ENCODE measurements at regions not wholly inside any gene's neighbourhood (a gene's known extent, or its start where the extent isn't known, plus 50 kb on each side); places are given as distances from the start of the nearest gene placed in this dataset.

GRCh38 chr9:86614871-86615849 lies 260.9 kb upstream of the TUT7 start:
- TF ChIP-seq, protein P1, sequence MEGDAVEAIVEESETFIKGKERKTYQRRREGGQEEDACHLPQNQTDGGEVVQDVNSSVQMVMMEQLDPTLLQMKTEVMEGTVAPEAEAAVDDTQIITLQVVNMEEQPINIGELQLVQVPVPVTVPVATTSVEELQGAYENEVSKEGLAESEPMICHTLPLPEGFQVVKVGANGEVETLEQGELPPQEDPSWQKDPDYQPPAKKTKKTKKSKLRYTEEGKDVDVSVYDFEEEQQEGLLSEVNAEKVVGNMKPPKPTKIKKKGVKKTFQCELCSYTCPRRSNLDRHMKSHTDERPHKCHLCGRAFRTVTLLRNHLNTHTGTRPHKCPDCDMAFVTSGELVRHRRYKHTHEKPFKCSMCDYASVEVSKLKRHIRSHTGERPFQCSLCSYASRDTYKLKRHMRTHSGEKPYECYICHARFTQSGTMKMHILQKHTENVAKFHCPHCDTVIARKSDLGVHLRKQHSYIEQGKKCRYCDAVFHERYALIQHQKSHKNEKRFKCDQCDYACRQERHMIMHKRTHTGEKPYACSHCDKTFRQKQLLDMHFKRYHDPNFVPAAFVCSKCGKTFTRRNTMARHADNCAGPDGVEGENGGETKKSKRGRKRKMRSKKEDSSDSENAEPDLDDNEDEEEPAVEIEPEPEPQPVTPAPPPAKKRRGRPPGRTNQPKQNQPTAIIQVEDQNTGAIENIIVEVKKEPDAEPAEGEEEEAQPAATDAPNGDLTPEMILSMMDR (conservative IDR thresholded peaks at IDR 0.05 in 1 of 2, IDR thresholded peaks at IDR 0.05 in 1 of 2; ENCODE audit: low read depth in 1 of 2, low read length in 2 of 2): peak; percentile 48 to 57
- no peak for TF ChIP-seq EZH2 (IDR thresholded peaks at IDR 0.05; ENCODE audit: low read length, missing control alignments)

Data from fibroblast of lung (primary cell).